ENCODE measurements at regions not wholly inside any gene's neighbourhood (a gene's known extent, or its start where the extent isn't known, plus 50 kb on each side); places are given as distances from the start of the nearest gene placed in this dataset.
"Not testable (repeated sequence)": the region's sequence is repeated elsewhere in the genome, so short reads cannot be mapped to it uniquely, and the experiment has no call there.

DNA sequence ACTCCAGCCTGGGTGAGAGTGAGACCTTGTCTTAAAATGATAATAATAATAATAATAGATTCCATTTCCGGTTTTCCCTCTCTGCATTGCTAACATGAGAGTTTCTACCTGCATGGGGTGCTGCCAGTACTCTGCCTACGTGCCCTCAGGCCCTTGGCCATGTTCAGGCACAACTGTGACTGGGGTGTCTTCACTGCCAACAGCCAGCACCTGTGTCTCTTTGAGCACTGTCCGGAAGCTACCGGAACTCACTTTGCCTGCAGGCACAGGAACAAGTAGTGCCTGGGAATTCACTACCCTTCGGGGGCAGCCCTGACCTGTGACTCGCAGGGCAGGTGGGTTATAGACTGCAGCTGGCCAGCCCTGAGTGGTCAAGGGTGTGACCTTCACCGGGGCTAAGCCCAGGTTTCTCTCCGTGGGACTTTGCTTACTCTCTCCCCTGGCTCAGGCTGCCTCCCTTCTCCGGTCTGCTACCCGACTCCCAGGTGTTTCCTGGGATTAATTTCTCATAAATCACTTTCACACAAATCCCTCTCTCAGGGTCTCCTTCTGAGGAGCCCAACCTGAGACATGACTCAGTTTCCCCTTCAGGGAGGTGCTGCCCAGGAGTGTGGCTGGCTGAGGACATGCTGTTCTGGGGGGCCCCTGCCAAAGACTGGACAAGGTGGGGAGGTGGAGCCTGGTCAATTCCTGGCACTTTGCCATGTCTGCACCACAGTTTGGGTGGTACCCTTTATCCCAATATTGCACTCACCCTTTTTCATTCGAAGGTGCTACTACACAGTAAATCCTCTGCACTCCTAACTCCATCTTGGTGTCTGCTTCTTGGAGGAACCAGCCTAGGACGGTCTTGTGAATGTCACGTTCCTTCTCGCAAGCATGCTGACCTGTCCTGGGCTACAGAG is 79.5 kb upstream of the RALGAPA2 start:
- no peak for DNase-seq

DNA sequence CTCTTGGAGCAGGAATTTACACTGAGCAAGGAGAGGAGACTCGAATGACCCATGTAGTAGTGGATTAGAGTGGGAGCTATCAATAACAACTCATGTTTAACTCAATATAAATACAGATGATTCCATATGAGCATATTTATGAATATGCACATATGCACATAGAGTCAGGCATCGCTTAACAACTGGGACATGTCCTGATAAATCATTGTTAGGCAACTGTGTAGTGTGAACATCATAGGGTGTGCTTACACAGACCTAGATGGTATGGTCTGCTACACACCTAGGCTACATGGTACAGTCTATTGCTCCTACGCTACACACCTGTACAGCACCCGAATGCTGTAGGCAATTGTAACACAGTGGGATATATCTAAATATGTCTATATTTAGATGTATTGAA is 75.9 kb upstream of the RALGAPA2 start:
- DNase-seq: no peak

DNA sequence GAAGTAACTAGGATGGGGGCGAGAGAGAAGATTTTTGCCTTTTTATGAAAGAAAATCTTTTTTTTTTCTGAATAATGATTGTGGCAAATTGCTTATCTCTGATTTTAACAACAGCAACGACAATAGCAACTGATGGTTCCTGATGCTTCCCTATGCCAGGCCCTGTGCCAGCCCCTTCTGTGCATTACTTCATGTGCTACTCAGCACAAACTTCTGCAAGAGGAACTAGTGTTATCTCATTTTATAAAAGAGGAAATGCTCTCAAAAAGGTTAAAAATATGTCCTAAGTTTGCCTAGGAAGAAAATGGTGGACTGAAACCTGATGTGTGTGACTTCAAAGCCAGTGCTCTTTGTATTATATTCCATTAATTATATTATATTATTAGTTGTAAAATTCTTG is 74.0 kb upstream of the RALGAPA2 start:
- DNase-seq: no peak

DNA sequence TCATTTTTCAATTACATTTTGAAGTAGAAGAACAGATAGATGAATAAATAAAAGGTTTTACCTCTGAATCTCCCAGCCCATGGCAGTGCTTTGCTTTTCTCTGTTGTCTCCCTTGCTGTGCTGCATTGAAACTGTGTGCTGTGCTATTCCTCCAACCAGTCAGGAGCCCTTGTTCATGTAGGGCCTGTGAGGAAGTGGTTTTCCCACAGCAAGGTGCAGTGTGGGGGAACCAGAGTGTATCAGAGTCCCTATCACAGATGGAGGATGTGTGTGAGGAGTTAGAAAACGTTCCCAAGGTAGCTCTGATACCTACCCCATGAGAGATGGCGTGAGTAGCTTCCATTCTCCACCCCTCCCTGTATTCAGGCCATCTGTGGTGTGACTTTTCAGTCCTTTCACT is 72.8 kb upstream of the RALGAPA2 start:
- no peak for DNase-seq

DNA sequence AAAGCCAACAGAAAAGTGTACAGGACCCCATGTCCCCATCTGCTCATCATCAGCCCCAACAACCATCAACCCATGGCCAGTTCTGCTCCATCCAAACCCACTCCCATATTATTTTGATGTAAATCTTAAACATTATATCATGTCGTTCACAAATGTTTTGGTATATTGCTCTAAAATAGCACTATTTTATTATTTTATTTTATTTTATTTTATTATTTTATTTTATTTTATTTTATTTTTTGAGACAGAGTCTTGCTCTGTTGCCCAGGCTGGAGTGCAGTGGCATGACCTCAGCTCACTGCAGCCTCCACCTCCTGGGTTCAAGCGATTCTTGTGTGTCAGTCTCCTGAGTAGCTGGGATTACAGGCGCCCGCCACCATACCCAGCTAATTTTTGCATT is 72.0 kb upstream of the RALGAPA2 start:
- DNase-seq: not testable (repeated sequence)

DNA sequence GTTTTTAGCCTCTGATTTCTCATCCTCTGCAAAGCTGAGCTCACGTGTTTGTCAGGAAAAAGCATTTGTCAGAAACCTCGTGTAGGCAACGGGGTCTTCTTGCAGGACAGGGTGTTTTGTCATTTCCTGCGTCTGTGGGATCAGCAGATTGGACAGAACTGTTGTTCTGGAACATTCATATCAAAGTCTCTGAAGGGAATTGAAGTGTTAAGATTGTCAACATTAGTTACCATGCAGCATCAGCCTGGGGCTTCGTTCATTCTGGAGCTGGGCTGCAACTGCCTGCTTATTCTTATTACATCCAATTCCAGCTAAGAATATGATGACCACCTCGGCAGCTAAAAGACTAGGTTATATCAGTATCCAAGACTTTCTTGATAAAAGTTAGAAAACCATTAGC is 71.0 kb upstream of the RALGAPA2 start:
- DNase-seq: no peak

DNA sequence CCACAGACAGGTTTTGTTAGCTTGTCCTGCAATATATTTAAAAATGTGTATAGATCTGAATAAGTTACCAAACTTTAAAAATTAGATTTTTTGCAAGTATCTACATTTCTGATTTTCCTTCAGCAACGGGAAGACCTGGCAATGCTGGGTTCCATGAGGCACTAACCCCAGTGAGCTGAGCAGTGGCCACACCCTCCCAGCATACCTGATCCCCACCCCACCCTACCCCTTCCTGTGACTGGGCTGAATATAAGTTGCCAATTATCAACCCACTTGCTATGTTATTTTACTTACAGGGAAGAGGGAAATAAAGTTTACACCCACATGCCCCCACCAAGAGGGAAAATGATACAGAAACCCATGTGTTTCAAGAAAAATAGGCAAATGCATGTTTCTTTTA is 70.3 kb upstream of the RALGAPA2 start:
- DNase-seq: no peak

DNA sequence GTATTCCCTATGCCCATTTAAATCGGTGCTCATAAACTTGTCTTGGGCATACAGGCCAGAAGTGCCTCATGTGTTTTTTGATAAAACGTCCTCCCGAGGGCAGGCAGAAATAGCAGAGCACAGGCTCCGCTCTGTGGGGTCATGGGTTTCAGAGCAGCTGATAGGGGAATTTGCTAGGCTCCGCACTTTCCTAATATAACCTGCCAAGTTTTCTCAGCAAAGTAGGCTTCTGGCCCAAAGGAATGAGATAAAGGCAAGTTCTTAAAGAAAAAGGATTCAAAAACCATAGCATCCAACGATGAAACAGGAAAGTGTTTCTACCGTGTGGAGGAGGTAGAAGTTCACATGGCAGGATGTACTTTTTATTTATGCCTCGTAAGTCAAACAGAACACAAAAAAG is 69.8 kb upstream of the RALGAPA2 start:
- no peak for DNase-seq

DNA sequence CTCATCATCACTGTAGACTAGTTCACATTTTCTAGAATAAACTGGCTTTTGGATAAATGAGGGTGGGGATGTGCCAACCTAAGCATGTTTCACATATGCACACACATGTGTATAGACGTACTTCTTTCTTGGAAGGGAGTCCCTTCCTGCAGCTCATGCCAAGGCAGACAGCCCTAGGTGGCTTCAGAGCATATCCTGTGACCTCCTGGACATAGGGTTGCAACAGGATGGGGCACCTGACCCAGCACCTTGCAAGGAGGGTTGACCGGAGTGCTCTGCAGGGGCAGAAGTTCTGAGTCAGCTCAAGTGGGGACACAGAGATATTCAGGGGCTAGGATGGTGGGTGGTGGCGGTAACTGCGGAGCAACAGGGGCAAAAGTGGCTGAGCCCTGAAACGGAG is 68.6 kb upstream of the RALGAPA2 start:
- no peak for DNase-seq

DNA sequence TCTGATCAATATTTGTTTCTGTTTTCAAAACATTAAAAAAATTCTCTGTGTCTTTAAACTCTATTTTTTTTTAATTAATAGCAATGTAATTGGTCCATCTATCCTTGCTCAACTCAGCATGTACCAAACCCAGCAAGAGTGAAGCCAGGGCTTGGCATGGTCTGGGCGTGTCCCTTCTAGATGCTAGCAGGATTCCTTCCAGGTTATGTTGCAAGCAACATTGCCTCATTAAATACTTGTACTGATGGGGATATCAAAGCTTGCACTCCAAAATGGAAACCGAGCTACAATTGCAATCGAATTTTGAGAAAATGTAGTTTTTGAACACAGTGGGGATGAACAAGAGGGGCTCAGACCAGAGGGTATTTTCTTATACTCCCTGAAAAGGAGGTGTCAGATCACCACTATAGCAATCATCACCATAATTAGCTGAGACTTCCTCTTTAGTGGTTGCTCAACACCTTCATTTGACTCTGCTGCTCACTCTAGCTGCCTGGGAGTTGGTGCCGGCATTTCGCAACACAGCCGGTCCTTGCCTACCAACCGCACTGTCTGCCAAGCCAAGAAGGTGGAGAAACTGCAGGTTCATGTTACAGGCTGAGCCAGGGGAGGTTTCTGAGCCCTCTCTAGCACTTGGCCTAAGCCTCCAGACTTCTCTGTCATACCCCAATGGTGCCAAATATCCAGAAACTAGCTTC is 67.8 kb upstream of the RALGAPA2 start:
- no peak for DNase-seq

DNA sequence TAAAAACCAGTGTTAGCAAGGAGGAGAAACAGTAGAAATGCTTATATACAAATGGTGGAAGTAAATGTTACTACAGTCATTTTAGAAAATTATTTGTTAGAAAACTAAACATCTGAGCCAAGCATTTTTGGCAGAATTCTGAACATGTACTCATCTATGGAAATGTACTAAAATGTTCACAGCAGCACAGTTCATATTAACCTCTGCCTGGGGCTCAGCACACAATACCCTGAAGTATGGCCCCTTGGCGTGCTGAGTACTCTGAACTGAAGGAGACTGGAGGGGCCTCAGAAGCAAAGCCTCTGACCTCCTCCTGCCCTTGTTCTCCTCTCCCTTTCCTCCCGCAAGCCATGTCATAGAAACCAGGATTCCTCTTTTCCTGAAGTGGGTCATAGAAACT is 66.2 kb upstream of the RALGAPA2 start:
- DNase-seq: no peak

DNA sequence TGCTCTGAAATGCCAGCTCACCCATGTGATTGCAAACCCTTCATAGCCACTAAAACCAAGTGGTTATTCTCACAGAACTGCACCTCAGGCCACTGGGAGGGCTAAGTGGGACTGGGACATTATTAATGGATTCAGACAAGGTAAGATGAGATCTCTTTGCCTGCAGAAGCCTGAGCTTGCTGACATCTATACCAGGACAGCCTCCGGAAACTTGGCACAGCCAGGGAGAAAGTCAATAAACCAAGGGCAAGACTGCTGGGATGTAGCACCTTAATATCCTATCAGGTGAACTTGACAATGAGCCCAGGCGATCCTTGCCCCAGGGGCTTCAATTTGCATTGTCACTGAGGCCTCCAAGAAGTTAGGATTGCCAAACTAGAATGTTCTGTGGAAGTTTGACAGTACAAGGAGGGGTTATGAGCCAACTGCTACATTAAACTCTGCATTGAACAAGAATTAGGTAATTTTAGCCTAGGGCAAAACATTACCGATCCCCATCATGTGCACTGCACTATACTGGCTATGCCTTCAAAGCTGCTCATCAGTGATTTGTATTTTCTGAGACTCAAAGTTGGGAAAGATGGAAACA is 60.1 kb upstream of the RALGAPA2 start:
- no peak for DNase-seq

DNA sequence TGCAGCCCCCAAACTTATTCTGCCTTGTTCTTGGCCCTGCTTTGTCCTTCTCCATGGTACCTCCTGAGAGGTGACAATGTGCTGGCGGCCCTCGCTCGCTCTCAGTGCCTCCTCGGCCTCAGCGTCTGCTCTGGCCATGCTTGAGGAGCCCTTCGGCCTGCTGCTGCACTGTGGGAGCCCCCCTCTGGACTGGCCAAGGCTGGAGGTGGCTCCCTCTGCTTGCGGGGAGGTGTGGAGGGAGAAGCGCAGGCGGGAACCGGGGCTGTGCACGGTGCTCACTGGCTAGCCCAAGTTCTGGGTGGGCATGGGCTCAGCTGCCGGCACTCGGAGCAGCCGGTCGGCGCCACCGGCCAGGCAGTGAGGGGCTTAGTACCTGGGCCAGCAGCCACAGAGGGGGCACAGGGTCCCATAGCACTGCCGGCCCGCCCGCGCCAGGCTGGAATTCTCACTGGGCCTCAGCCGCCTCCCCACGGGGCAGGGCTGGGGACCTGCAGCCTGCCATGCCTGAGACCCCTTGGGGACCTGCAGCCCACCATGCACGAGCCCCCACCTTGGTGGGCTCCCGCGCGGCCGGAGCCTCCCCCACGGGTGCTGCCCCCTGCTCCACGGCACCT is 55.9 kb upstream of the RALGAPA2 start:
- no peak for DNase-seq

DNA sequence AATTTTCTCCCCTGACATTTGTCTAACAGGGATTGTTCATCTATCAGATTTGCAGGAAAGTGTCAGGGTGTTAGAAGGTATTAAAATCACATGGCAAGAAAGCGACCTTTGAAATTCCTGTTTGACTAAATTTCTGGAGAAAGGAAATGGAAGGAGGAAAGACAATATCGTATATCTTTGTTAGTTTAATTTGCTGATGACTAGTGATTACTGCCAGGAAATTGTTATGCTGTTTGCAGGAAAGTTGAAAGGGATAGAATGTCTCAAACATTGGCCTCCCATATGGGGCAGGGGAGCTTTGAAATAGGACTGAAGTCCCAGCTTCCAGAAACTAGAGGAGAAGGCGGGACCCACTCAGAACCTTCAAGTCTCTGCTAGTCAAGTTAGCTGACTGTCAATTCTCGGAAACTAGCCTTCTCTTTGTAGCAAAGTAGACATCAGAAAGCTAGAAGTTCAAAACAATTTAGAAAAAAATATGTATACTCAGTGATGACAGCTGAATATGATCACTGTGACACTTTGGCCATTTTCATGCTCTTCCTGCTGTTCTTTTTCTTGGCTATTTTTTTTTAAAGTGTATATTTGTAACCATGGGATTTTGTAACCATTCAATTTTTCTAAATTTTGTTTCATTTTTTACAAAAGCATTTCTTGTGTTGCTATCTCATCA is 53.4 kb upstream of the RALGAPA2 start:
- DNase-seq: no peak

DNA sequence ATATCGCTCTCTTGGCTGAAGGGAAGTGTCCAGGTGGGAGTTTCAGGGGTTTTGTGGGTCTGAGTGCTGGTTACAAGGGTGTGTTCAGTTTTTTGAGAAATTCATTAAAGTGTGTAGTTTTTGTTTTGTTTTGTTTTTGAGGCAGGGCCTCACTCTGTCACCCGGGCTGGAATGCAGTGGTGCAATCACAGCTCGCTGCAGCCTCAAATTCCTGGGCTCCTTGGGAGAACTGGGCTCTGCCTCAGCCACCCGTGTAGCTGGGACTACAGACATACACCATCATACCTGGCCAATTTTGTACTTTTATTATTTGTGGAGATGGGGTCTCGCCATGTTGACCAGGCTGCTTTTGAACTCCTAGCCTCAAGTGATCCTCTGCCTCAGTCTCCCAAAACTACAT is 51.2 kb upstream of the RALGAPA2 start:
- DNase-seq: no peak
